Right renal cortex interstitium (tissue), 3 donors: ENCODE measurements at regions not wholly inside any gene's neighbourhood (a gene's known extent, or its start where the extent isn't known, plus 50 kb on each side); places are given as distances from the start of the nearest gene placed in this dataset.
"Not testable (repeated sequence)": the region's sequence is repeated elsewhere in the genome, so short reads cannot be mapped to it uniquely, and the experiment has no call there.

ENCODE experiments used
- DNase-seq, 3 donors: peaks; one replicate each; pipeline ENCODE4 v3.0.0-alpha.2; 2013; ENCODE audit warnings: low read depth in 3 of 3, low spot score in 2 of 3

DNA sequence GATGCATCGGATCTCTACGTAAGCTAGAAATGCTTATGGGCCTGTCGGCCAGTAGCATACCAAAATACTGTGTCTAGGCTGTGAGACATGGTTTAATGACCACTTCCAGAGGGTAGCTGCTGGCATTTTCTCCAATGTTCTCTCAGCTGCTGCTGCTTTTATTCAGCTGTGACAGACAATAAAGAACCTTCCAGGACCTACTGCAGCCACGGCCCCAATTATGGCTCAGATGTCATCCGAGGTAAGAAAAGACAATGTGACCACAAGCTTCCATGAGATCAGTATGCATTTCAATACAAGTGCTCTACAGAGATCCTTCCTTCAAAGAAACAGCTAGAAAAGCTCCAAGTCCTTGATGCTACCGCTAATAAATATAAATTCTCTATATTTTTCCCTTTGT, 256.2 kb downstream of the SDHAF3 start:
- DNase-seq = no peak

- no peak for DNase-seq
Measured at GRCh38 chr7:97377713-97378112, 260.2 kb downstream of the SDHAF3 start.

DNA sequence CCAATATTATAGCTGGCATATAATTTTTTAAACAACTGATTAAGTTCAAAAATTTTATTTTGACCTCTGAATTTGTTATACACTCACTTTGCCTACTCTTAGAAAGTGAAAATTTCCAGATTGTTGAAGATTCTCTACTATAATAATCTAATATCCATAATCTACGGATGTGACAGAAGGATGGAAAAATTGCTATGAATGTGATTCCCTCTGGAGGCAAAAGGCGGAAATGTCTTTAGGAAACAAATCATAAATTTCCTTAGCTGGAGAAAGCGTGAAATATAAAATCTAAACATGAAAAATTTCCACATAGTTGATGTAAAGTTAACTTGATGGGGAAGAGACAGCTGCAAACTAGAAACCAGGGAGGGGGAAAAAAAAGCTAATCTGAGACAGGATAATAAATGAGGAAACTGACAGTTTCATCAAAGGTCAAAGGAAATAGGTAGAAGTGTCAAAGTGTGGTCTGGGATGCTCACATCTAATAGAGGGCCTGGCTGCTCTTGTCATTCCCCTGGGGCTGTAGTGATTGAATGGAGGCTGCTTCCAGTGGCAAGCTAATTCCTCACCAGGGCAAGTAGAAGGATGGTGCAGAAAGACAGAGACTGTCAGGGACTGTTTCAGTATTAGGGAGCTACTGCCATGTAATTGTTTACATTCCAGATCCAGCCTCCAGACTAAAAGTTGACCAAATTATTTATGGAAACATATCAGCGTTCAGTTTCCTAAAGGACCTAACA, 264.5 kb downstream of the SDHAF3 start:
- no peak for DNase-seq

- DNase-seq = no peak
Measured at GRCh38 chr7:97390052-97390451, 272.6 kb downstream of the SDHAF3 start.

DNA sequence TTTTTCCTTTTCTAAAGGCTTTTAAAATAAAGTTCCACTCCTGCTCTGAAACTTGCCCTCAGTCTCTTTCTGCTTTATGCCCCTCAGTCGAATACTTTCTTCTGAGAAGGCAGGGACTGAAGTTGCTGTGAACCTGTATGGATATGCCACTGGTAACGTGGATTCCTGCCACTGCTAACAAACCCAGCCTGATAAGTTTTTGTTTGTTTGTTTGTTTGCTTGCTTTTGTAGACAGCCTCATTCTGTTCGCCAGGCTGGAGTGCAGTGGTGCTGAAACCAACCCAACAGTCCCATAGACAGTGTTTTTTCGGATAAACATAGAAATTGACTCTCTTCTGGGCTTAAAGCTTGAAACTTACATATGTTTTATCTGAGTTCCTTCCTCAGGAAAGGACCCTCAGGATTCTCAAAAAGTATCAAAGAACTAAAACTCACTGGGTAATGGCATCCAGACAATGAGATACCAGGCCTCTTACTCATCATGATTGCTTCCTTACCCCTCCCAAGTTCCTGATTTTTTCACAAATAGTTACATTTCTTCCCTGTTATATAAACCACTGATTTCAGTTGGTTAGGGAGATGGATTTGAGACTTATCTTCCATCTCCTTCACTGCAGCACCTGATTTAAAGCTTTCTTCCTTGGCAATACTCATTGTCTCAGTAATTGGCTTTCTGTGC, 273.6 kb downstream of the SDHAF3 start:
- no peak for DNase-seq

GRCh38 chr7:97401398-97401797, 283.9 kb downstream of the SDHAF3 start:
- no peak for DNase-seq

- DNase-seq = no peak
Measured at GRCh38 chr7:97405835-97406234, 288.3 kb downstream of the SDHAF3 start.

GRCh38 chr7:97407106-97407505, 289.6 kb downstream of the SDHAF3 start:
- no peak for DNase-seq

DNA sequence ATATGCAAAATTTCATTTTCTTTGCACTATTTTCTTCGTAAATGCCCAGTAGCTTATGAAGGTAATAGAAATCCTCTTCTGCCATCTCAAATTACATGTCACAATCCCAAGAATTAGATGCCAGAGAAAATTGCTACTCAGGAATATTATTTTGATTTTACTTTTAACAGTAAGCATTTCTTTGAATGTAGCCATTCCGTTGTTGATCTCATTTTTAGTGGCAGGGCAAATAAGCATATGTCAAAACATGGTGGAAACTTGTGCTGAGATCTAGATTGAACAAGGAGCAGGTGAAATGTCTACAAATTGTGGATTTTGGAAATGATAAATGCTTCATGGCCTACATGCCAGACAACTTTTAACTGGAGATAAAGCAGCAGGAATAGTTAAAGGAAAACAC, 291.8 kb downstream of the SDHAF3 start:
- no peak for DNase-seq

DNA sequence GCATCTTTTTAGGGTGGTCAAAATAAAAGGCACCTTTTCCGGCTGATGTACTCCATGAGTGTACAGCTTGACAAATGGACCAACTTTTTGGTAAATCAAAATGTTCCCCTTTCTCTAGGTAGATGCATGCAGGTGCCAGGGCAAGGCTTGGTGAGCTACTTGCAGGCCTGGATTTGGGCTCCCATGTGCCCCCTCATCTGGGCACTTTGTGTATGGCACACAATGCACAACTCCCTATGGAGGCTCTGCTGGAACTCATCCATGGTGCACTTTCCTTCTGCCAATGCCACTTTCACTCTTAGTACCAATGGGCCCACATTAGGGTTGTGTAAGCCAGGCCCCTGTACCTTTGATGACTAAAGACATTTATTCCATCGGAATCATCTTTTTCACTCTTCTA, 300.8 kb downstream of the SDHAF3 start:
- DNase-seq = no peak

DNA sequence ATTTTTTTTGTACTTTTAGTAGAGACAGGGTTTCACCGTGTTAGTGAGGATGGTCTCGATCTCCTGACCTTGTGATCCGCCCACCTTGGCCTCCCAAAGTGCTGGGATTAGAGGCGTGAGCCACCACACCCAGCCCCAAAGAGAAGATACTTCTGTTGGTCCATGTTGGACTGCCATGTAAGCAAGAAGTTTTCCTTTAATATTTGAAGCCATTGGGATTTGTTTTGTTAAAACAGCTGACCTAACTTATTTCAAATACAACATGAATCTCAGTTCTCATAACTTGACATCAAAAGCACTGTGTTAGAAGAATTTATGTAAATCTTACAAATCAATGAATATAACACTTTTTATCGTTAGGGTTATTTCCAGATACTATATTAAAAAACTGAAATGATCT, 302.4 kb downstream of the SDHAF3 start:
- no peak for DNase-seq

DNA sequence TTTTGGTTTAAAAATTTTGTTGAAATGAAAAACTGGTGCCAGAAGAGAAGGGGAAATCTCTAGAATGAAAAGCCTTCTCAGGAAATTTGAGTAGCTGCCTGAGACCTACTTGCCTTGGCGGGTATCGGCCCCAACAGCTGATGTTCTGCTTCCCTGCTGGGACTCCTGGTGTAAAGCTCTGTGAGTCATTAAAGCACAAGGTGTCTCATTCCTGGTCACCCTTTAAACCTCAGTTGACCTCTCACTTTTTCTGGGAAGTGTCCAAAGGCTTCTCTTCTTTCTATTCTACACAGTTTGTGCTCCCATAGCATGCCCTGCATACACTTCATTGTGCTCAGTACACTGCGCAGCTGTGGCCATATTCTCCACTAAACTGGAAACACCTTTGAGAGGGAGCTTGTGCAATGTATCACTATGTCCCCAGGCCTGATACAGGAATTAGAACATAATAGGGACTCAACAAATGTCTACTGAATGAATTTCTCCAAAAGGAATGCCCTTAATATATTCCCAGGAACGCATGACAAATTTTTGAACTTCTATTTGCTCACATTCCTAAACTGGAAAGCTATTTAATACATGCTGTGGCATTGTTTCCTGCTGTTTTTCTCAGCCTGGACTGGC, 303.9 kb downstream of the SDHAF3 start:
- DNase-seq = no peak

GRCh38 chr7:97422046-97422445, 304.5 kb downstream of the SDHAF3 start:
- no peak for DNase-seq

- DNase-seq = no peak
Measured at GRCh38 chr7:97430006-97430405, 301.9 kb upstream of the TAC1 start.

GRCh38 chr7:97439637-97440214, 292.2 kb upstream of the TAC1 start:
- DNase-seq = no peak

GRCh38 chr7:97446361-97446760, 285.5 kb upstream of the TAC1 start:
- DNase-seq = no peak

DNA sequence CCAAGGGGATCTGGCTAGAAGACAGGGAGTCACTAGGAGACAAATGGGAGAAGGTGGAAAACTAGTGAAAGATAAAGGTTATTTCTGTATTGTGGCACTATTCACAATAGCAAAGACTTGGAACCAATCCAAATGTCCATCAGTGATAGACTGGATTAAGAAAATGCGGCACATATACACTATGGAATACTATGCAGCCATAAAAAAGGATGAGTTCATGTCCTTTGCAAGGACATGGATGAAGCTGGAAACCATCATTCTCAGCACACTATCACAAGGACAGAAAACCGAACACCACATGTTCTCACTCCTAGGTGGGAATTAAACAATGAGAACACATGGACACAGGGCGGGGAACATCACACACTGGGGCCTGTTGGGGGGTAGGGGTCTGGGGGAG, 282.4 kb upstream of the TAC1 start:
- not testable (repeated sequence) for DNase-seq

DNA sequence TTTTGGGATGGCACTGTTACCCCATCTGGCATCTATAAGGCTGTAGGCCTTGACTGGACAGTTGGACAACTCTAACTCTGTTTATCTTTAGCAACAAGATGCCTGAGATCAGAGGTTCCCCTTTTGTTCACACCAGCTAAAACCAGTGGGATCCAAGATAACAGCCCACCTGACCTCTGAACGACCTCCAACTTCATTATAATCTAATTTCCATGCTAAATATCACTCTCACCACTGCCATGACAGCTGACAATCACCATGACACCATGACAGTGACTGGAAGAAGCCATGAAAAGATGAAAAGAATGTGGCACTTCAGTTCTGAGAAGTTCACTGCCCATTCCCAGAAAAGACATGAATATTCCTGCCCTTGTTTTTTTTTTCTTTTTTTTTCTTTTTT, 281.4 kb upstream of the TAC1 start:
- no peak for DNase-seq

DNA sequence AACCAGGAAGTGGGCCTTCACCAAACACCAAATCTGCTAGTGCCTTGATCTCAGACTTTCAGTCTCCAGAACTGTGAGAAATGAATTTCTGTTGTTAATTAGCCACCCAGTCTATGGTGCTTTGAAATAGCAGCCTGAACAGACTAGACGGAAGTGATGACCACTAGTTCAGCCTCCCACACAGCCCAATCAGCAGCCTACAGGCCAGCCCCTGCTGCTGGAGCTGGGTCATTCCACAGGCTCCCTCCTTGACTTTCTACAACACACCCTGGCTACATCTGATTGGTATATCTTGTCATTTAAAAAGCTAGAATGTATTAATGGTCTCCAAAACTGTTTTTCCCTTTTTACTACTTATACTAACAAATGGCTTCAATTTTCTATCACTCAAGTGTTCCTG, 277.2 kb upstream of the TAC1 start:
- DNase-seq = no peak

DNA sequence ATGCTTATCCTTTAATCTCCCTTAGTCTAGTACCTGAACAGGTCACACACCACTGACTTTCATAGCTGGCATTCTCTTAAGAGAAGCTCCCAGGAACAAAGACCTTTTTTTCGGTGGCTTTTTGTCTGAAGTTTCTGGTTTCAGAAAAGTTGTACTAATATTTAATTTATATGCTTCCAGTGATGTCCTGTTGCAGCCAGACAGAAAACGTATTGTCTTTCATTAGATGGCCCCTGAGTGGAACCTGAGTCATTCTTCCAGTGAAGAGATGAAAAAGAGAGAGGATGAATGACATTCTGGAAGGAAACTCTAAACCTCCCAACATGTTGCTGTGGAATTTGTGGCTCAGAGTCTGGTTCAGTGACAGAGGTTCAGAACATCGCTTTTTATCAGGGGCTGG, 274.8 kb upstream of the TAC1 start:
- DNase-seq = peak in 1 of 3 donors; percentile 34

- DNase-seq = no peak
Measured at GRCh38 chr7:97460433-97460832, 271.5 kb upstream of the TAC1 start.

GRCh38 chr7:97461596-97461995, 270.3 kb upstream of the TAC1 start:
- no peak for DNase-seq
